DND-41 (cell line): ENCODE measurements at regions not wholly inside any gene's neighbourhood (a gene's known extent, or its start where the extent isn't known, plus 50 kb on each side); places are given as distances from the start of the nearest gene placed in this dataset.

Experiments
- EZH2 ChIP-seq: IDR thresholded peaks from 3 replicates; pipeline ENCODE4 v1.6.1; 2012; ENCODE audit warnings: borderline replicate concordance, low read depth, mild to moderate bottlenecking, moderate library complexity, low read length, inconsistent platforms; ENCODE audit not compliant: severe bottlenecking
- TF ChIP-seq, protein P1 (sequence below): IDR thresholded peaks from 2 replicates; pipeline ENCODE4 v1.5.1; 2012; ENCODE audit warnings: borderline replicate concordance, low read length, moderate library complexity, mild to moderate bottlenecking; ENCODE audit not compliant: poor library complexity, severe bottlenecking; ENCODE audit errors: extremely low read depth

DNA sequence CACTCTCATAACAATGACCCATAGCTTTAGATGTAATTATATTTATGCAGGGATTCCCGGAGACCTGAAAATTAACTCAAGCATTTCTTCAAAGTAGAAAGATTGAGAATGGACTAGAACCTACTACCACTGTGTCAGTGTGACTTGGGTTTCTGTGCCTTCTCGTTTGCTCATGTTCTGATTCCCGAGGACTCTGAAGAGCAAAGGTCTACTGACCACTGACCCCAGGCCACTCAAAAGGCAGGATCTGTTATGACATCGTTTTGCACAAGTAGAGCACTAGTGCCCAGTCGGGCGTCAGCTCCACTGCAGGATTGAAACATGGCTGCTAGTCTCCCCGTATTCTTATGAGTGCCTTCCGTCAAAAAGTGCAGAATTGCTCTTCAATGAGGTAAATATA is 53.8 kb upstream of the DHRS4 start:
- TF ChIP-seq, protein P1, sequence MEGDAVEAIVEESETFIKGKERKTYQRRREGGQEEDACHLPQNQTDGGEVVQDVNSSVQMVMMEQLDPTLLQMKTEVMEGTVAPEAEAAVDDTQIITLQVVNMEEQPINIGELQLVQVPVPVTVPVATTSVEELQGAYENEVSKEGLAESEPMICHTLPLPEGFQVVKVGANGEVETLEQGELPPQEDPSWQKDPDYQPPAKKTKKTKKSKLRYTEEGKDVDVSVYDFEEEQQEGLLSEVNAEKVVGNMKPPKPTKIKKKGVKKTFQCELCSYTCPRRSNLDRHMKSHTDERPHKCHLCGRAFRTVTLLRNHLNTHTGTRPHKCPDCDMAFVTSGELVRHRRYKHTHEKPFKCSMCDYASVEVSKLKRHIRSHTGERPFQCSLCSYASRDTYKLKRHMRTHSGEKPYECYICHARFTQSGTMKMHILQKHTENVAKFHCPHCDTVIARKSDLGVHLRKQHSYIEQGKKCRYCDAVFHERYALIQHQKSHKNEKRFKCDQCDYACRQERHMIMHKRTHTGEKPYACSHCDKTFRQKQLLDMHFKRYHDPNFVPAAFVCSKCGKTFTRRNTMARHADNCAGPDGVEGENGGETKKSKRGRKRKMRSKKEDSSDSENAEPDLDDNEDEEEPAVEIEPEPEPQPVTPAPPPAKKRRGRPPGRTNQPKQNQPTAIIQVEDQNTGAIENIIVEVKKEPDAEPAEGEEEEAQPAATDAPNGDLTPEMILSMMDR = no peak
- TF ChIP-seq EZH2 = no peak
